ENCODE measurements at regions not wholly inside any gene's neighbourhood (a gene's known extent, or its start where the extent isn't known, plus 50 kb on each side); places are given as distances from the start of the nearest gene placed in this dataset.

- TF ChIP-seq CTCF (IDR thresholded peaks at IDR 0.05) (no peak), POLR2A (IDR thresholded peaks at IDR 0.05) (no peak)
These were observed 468.2 kb downstream of the XYLT1 start for GRCh38 chr16:17002565-17002964.

Data from uterus (tissue), 2 donors.